ENCODE measurements at regions not wholly inside any gene's neighbourhood (a gene's known extent, or its start where the extent isn't known, plus 50 kb on each side); places are given as distances from the start of the nearest gene placed in this dataset.

GRCh38 chr13:24623149-24623665, 57.0 kb upstream of the ATP12A start:
- ATAC-seq (ENCODE audit: low read depth) (no peak), DNase-seq (no peak)
- no peaks in the 10 kb centered on the region for H3K36me3 Mint-ChIP-seq (ENCODE audit: low read depth)
- ChIA-PET CTCF (interaction anchor here (1.3 kb wide), 1 partner anchor 10 kb away, joined by 3 read pairs; no protein-coding TSS in a partner anchor), POLR2A (no interaction called here)
- H3K4me1 Mint-ChIP-seq: peaks cover 26% of the 10 kb centered on the region
- no peaks in the 10 kb centered on the region for H3K27me3 Mint-ChIP-seq
- intact Hi-C loops (cut with micrococcal nuclease): no loop called here
- no peaks in the 10 kb centered on the region for H3K9me3 Mint-ChIP-seq
- no peak overlapping the region for H3K4me3 Mint-ChIP-seq
- TF ChIP-seq CTCF (IDR thresholded peaks at IDR 0.05): no peak
- no peak overlapping the region for H3K27ac Mint-ChIP-seq

- Mint-ChIP-seq H3K27me3 (no peaks in the 10 kb centered on the region), H3K4me1 (peaks cover 15% of the 10 kb centered on the region), H3K4me3 (no peak overlapping the region), H3K9me3 (no peaks in the 10 kb centered on the region), H3K27ac (no peak overlapping the region), H3K36me3 (ENCODE audit: low read depth) (no peaks in the 10 kb centered on the region)
- no peak for TF ChIP-seq CTCF (IDR thresholded peaks at IDR 0.05)
- ATAC-seq (ENCODE audit: low read depth): no peak
- intact Hi-C loops (cut with micrococcal nuclease): no loop called here
- CTCF ChIA-PET: interaction anchor here (1.0 to 1.3 kb wide), 2 partner anchors 9 to 19 kb away, joined by 3 read pairs; no protein-coding TSS in a partner anchor
- no peak for DNase-seq
- POLR2A ChIA-PET: no interaction called here
Measured at GRCh38 chr13:24624363-24624762, 55.8 kb upstream of the ATP12A start.

GRCh38 chr13:24624801-24625231, 55.4 kb upstream of the ATP12A start:
- POLR2A ChIA-PET: no interaction called here
- no peak for DNase-seq

GRCh38 chr13:24625331-24625731, 54.9 kb upstream of the ATP12A start:
- no peak for DNase-seq
- no peak overlapping the region for H3K4me3 Mint-ChIP-seq
- POLR2A ChIA-PET: no interaction called here

More at GRCh38 chr13:24624801-24625231, 55.4 kb upstream of the ATP12A start:
- CTCF ChIA-PET: interaction anchor here (1.0 to 1.3 kb wide), 2 partner anchors 9 to 19 kb away, joined by 3 read pairs; no protein-coding TSS in a partner anchor
- no peaks in the 10 kb centered on the region for H3K36me3 Mint-ChIP-seq (ENCODE audit: low read depth)
- no peak for ATAC-seq (ENCODE audit: low read depth)
- no peaks in the 10 kb centered on the region for H3K27me3 Mint-ChIP-seq
- no peak for TF ChIP-seq CTCF (IDR thresholded peaks at IDR 0.05)
- no peaks in the 10 kb centered on the region for H3K9me3 Mint-ChIP-seq
- no peak overlapping the region for H3K27ac Mint-ChIP-seq
- H3K4me1 Mint-ChIP-seq: peaks cover 15% of the 10 kb centered on the region
- intact Hi-C loops (cut with micrococcal nuclease): no loop called here
- H3K4me3 Mint-ChIP-seq: no peak overlapping the region

More at GRCh38 chr13:24625331-24625731, 54.9 kb upstream of the ATP12A start:
- peaks cover 15% of the 10 kb centered on the region for H3K4me1 Mint-ChIP-seq
- TF ChIP-seq CTCF (IDR thresholded peaks at IDR 0.05): no peak
- no peaks in the 10 kb centered on the region for H3K27me3 Mint-ChIP-seq
- H3K9me3 Mint-ChIP-seq: no peaks in the 10 kb centered on the region
- CTCF ChIA-PET: interaction anchor here (1.0 kb wide), 1 partner anchor 20 kb away, joined by 3 read pairs; no protein-coding TSS in a partner anchor
- no peak for ATAC-seq (ENCODE audit: low read depth)
- no peak overlapping the region for H3K27ac Mint-ChIP-seq
- intact Hi-C loops (cut with micrococcal nuclease): no loop called here
- H3K36me3 Mint-ChIP-seq (ENCODE audit: low read depth): no peaks in the 10 kb centered on the region

All from activated B cell treated with CpG ODN at 0.5 μM for 24 hours (primary cell).